HG03135 (cell line): ENCODE measurements at regions not wholly inside any gene's neighbourhood (a gene's known extent, or its start where the extent isn't known, plus 50 kb on each side); places are given as distances from the start of the nearest gene placed in this dataset.

Experiments used
- ATAC-seq: cut with Tn5 transposase; IDR thresholded peaks from one replicate; pipeline ENCODE4 v1.9.1; 2021; ENCODE audit warnings: mild to moderate bottlenecking, moderate library complexity; ENCODE audit not compliant: unreplicated experiment

DNA sequence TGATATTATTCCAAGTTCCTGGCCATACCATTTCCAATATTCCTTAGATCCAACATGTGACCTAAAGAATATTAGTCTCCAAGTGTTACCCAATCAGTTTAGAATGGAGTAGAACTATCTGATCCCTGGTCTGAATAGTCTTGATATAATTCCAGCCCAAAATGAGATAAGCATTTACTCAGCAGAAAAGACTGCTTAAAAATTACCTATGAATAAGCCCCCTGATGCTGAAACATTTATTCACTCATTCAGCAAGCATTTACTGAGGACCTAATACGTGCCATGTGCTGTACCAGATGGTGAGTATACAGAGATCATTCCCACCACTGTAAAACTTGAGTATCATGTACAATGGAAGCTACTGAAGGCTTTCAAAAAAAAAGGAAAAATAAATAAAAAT lies 157.0 kb downstream of the FAM114A2 start:
- ATAC-seq: no peak

DNA sequence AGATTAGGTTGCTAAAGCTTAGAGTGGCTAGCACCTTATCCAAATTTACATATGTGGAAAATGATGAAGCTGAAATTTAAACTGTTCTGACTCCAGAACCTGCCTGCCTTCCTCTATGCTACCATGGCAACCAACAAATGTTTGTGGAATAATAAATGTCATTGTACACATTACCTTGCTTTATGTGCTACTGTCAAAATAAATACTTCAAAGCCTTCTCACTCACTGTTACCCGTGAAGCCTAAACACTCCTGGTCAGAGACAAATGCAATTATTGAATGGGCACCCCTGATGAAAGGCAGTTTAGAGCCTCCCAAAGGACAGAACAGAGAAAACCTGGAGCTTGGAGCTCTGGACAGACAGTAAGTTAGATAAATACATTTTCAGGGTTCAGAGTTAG lies 158.6 kb downstream of the FAM114A2 start:
- ATAC-seq: no peak

GRCh38 chr5:153879596-153879995 lies 159.1 kb downstream of the FAM114A2 start:
- no peak for ATAC-seq

DNA sequence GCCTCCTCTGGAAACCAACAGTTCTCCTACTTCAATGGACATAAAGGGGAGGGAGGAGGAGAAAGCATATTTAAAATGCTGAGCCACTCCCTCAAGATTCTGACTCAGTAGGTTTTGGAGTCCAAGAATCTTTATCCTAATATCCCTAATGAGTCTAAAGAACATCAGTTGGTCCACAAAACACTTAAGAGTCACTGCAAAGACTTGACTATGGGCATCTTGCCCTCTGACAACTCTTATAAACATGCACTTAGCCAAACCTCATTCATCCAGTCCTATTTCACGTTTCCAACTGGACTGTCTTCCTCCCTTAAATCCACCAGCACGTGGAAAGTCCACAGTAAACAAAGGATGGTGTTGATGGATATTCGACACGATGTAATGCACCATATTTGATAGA lies 172.5 kb downstream of the FAM114A2 start:
- ATAC-seq: no peak

GRCh38 chr5:153865016-153865415 lies 173.7 kb downstream of the FAM114A2 start:
- ATAC-seq: no peak

DNA sequence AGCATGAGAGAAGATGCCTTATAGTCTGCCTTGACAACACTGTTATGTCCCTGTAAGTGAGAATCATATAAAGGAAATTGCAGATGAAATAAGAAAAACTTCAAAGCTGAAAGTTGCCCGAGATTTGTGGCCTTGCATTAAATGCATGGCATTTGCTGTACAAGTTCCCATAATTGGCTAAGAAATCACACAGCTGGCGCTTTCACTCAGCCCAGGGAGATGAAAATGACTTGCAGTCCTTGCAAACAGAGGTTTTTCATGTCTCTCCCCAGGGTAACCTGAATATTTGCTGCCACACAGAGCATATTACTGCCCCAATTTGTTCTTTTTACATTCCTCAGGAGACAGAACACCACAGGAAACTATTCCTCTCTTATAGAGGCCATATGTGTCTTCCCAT lies 174.8 kb downstream of the FAM114A2 start:
- ATAC-seq: no peak
